22Rv1 (cell line): ENCODE measurements at regions not wholly inside any gene's neighbourhood (a gene's known extent, or its start where the extent isn't known, plus 50 kb on each side); places are given as distances from the start of the nearest gene placed in this dataset.

Source experiments
- CTCF ChIP-seq: fragments of 450-650 bp; IDR thresholded peaks from 2 replicates; pipeline ENCODE4 v1.5.1; 2017; ENCODE audit warnings: mild to moderate bottlenecking
- ZFX ChIP-seq: fragments of 450-650 bp; IDR thresholded peaks from 2 replicates; pipeline ENCODE4 v1.6.1; 2017; ENCODE audit warnings: antibody characterized with exemption, borderline replicate concordance

GRCh38 chr13:73317140-73317539 is 258.3 kb downstream of the KLF5 start:
- TF ChIP-seq CTCF, result no peak
- TF ChIP-seq ZFX, result no peak
